HG03064 (cell line): ENCODE measurements at regions not wholly inside any gene's neighbourhood (a gene's known extent, or its start where the extent isn't known, plus 50 kb on each side); places are given as distances from the start of the nearest gene placed in this dataset.

Source experiments
- ATAC-seq: cut with Tn5 transposase; IDR thresholded peaks from one replicate; pipeline ENCODE4 v1.9.1; 2021; ENCODE audit warnings: low read depth; ENCODE audit not compliant: unreplicated experiment

DNA sequence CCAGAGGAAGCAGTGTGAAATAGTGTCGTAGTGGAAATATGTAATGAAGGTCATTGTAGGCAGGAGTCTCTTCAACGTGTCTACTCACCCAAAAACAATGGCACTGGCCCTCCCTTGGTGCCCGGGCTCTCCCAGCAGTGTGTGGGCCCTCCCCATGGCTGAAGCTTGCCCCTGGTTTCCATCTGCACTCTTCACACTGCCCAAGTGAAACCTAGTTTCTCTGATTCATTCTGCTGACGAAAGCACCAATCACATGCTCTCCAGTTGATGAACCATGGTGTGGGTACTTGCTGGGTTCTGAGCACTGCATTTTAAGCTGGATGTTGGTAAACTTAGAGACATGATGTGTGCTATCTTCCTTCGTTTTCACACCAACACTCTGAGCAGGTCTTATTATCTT lies 61.0 kb upstream of the AGBL1 start:
- ATAC-seq: no peak

DNA sequence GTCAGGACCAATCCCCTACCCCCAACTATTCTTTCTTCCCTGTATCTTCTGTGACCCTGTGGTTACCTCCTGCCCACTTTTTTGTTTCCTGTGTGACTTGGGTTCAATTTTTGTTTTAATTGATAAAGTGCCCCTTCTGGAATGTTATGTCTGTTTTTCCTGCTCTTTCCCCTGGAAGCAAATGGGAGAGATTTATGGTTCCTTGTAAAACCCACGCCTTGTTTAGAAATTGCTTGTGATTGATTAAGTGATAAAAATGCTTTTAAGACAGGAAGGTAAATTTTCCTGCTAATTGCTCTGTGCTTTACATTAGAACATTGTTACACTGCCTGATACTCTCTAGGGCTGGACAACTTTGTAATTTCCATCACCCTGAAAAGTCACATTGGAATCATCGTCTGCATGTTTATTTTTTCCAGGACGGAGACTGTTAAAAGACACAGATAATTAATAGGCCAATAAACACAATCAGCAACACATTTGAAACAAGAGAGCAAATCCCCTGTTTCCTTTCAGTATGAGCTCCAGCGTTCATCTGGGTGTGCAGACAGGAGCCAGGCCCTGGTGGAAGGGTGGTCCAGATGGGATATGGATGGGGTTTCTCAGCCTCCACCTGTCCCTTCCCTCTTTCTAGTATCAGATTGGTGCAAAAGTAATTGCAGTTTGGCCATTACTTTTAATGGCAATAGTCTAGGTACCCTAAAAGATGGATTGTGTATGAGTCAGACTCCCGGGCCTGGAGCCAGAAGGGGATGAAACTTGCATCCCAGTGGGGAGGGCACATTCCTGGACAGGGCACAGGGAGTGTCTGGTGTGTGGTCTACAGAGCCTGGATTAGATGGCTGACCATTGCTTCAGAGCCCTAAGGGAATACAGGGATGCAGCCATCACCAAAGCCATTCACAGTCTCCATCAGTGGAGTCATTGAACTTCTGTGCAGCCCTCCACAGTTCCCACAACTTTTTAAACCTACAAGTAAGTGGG lies 58.1 kb upstream of the AGBL1 start:
- ATAC-seq: no peak

DNA sequence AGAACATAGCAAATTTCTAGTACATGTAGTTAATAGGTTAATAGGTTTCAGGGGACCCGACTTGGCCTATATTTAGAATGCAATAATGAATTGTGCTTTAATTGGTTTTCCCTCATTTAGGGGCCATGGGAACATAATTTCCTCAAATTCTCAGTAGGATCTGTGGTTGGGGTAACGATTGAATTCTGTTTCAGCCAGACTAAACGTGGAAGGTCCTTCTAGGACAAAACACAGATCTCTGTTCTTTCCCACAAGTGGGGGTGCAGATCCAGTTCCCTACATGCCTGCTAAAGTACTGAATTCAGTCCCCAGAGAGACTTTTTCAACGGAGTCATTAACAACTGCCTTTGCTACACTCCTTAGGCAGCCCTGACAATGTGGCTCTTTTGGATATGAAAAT lies 50.7 kb upstream of the AGBL1 start:
- ATAC-seq: no peak
